ENCODE measurements at regions not wholly inside any gene's neighbourhood (a gene's known extent, or its start where the extent isn't known, plus 50 kb on each side); places are given as distances from the start of the nearest gene placed in this dataset.

DNA sequence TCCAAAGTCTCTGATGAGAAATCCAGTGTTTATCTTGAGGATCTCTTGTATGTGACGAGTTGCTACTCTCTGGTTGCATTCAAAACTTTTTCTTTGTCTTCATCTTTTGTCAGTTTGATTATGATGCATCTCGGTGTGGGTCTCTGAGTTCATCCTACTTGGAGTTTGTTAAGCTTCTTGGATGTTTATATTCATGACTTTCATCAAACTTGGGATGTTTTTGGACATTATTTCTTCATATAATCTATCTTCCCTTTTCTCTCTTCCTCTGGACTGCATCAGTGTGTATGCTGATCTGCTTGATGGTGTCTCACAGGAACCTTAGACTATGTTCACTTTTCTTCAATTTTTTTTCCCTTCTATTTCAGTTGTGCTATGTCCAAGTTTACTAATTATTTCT lies 320.4 kb downstream of the TLE3 start:
- DNase-seq: no peak

- no peak for DNase-seq
Measured at GRCh38 chr15:69780374-69780773, 317.3 kb downstream of the TLE3 start.

DNA sequence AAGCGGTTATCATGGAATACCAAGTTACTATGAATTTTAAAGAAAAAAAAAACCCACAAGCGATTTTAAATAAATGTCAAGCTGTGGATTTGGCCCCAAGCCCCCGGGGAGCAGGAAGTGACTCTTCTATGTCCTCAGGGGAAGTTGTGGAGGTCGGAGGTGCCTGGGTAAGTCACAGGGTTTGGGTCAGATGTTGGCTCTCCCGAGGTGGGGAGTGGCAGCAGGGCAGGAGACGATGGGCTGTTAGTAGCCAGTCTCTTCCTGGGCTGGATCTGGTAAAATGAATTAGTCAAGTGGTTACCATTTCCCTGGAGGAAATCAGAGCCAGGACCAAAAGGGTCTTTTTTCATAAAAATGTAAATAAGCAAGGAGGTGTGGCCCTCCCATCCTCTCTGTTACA lies 316.7 kb downstream of the TLE3 start:
- DNase-seq: no peak

DNA sequence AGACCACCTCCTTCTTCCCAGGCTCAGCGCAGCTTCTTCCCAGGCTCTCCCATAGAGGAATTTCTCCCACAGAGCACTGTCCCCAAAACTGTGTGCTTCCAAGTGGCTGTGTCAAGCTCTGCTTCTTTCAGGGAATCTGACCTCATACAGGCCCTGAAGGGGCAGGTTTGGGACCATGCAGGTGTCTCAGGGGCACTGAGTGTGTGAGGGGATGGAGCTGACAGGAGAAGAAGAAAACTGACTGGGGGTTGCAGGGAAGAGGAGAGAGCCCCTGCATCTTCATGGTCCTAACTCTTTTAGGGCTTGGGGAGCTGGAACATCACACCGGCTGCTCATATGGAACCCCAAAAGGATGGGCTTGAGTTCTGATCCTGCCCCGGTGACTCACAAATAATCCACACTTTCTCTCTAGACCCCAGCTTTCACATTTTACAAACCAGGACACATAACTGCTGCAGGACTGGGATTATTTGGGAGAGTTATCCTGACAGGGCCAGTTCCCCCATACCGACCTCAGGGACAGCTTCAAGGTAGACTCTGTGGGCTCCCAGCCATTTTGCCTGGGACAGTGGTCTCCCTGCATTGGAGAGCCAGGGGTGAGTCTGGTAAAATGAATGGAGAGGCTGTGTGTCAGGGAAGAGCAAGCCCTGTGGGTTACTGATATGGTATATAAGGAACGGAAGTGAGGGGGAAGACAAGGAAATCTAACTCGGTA lies 316.1 kb downstream of the TLE3 start:
- DNase-seq: no peak

GRCh38 chr15:69782139-69782658 lies 315.5 kb downstream of the TLE3 start:
- DNase-seq: no peak

DNA sequence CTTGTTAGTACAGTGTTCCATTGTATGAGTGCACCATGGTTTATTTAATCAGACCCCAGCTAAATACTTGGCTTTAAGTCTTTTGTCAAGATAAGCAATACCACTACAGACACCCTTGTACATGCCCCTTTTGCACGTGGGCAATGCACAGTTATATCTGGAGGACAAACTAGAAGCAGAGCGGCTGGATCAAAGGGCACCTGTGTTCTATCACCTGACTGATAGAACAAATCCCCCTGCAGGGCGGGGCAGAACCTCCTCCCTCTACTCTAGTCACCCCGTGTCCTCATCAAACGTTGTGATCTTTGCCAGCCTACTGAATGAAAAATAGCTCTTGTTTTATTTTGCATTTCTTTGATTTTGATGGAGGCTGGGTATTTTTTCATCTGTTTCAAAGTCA lies 314.9 kb downstream of the TLE3 start:
- no peak for DNase-seq

GRCh38 chr15:69783211-69783610 lies 314.5 kb downstream of the TLE3 start:
- DNase-seq: no peak

- no peak for DNase-seq
Measured at GRCh38 chr15:69784798-69785566, 312.7 kb downstream of the TLE3 start.

DNA sequence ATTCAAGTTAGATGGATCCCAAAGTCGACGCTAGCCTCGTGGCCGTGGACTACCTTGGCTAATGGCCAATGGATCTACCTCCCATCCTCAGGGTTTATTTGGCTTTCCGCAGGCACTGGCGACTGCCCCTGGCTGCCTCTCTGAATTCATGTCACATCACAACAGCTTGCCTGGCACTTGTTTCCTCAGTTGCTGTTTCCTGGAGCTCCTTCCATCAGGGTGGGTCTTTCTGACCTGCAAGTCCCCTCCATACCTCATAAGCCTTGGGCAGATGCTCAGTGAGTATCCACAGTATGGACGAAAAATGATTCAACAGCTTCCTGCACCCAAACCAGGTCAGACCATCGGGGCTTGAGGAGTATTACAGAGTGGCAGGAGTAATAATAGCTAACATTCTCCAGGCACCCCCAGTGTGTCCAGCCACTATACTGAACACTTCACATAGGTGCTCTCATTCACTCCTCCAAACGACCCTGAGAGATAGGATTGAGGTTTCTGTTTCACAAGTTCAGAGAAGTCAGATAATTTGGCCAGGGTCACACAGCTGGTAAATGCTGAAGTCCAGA lies 311.5 kb downstream of the TLE3 start:
- DNase-seq: no peak

- DNase-seq: no peak
Measured at GRCh38 chr15:69787791-69788190, 309.9 kb downstream of the TLE3 start.

- DNase-seq: no peak
Measured at GRCh38 chr15:69789648-69790393, 307.9 kb downstream of the TLE3 start.

GRCh38 chr15:69790632-69791031 lies 307.1 kb downstream of the TLE3 start:
- no peak for DNase-seq

GRCh38 chr15:69792823-69793222 lies 304.9 kb downstream of the TLE3 start:
- DNase-seq: no peak

DNA sequence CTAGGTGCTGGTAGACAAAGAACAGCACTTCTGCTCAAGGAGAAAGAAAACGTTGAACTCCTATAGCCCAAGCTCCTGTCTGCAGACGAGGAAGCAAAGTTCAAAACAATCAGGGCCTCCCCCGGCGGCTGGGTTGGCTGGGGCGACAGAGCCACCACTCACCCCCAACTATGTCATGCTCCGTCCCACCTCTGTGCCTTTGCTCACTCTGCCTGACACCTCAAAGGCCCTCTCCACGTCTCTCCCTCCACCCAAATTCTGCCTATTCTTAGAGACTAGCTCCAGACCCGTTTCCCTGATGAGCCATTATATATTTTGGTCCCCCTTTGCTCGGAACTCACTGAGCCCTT lies 304.3 kb downstream of the TLE3 start:
- DNase-seq: no peak

GRCh38 chr15:69793781-69794451 lies 303.8 kb downstream of the TLE3 start:
- no peak for DNase-seq

DNA sequence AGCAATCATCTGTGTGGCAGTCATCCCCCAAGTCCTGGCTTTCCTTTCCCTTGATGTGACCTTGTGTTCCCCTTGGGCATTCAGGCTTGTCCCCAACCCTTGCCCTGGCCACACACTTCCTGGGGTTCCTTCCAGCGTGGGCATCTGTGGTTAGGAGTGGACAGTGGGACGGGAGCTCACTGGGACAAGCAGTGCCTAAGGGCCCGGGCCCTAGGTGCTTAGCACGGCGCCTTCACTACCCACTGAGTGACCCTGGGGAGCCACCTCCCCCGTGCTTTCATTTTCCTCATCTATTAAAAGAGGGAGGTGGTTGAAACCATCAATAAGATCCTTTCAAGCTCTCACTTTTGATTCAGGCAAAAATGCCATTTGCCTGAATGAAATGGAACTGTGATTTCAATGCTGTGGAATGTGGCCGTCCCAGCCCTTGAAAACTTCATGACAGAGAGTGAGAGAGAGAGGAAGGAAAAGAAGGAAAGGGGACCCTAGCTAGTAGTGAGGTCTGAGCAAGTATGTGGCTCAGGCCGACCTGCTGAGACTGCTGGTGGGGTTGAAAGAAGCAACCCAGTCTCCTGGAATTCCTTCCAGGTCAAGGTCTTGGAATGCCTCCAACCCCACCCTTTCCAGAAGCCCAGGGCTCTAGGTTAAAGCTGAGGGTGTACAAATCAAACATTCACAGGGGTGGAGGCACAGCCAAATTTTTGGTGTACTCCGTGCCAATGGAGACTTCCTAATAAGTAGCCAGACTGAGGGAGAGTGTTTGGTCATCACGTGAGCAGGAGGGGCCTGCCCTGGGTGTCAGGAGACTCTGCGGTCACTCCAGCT lies 302.9 kb downstream of the TLE3 start:
- no peak for DNase-seq

DNA sequence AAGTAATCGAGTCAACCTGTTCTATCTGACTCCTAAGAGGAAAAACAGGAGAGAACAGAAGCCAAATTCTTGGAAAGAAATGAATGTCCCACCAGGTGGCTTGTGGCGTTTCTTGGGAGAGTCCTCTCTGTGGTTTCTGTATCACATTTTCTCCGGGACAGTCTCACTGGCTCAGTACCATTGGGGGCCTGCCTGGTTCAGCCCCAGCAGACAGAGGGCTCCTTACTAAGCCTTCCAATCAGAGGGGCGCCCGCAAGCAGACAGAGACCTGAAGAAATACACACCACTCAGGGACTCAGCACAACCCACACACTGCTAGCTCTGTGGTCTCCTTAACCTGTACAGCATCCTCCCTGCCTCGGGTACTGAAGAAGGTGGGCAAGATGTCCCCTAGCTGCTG lies 302.1 kb downstream of the TLE3 start:
- DNase-seq: no peak

DNA sequence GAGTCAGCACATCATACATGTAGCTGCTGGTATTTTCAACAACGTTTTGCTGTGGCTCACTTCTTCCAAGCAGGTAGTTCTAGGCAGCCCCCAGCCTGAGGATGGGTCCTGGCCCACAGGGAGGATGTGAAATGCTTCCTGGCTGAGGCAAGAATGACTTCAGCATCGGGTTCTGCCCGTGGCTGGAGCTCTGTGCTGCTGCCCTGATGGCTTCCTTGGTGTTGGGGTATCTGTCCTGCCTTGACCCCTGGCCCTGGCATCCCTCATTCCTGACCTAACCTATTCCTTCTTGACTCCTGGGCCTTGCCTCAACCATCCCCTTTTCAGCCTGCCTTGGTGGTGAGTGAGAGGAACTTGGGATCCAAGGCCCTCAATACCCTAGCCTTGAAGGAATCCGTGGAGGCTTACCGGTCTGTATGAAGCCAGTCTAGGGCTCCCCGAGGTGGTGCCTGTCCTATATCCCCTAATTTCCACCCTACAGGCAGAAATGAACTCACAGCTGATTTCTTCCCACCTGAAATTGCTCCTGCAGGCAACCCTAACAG lies 300.6 kb downstream of the TLE3 start:
- no peak for DNase-seq

DNA sequence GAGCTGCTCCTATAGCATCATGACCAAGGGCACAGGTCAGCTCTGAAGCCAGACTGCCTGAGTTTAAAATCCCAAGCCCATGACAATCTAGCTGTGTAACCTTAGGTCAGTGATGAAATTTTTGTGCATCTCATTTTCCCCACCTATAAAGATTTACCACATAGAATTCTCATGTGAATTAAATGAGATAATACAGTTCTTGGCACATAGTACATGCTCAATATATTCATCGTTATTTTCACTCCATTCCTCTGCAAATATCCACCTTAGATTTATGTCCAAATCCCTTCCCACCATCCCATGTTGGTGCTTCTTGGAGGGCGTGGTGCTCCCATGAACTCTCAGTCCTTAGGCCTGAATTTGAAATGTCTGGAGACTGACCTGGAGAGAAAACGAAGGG lies 300.1 kb downstream of the TLE3 start:
- no peak for DNase-seq

- DNase-seq: no peak
Measured at GRCh38 chr15:69798481-69799250, 299.1 kb downstream of the TLE3 start.

GRCh38 chr15:69801144-69801543 lies 296.6 kb downstream of the TLE3 start:
- DNase-seq: no peak

Data from 8988T (cell line).